PC-9 (cell line): ENCODE measurements at regions not wholly inside any gene's neighbourhood (a gene's known extent, or its start where the extent isn't known, plus 50 kb on each side); places are given as distances from the start of the nearest gene placed in this dataset.

ENCODE experiments used
- EZH2 ChIP-seq: fragments of 200-600 bp; sonication (generic); IDR thresholded peaks from 2 replicates; pipeline ENCODE4 v1.8.0; 2017; ENCODE audit warnings: antibody characterized with exemption, low read depth
- TF ChIP-seq, protein P1 (sequence below): fragments of 200-600 bp; sonication (generic); conservative IDR thresholded peaks from 2 replicates; pipeline ENCODE4 v1.6.1; 2017; ENCODE audit warnings: mixed run types, antibody characterized with exemption, mild to moderate bottlenecking, moderate library complexity

DNA sequence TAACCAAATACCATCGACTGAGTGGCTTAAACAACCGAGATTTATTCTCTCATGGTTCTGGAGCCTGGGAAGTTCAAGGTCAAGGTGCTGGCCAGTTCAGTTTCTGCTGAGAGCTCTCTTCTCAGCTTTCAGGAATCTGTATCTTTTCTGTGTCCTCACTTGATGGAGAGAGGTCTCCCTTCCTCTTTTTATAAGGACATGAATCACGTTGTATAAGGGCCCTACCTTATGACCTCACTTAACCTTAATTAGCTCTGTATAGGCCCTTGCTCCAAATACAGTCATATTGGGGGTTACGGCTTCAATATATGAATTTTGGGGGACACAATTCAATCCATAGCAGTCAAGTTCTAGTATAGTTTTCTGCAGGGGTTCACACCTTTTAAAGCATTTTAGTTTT lies 135.2 kb upstream of the ADO start:
- TF ChIP-seq, protein P1, sequence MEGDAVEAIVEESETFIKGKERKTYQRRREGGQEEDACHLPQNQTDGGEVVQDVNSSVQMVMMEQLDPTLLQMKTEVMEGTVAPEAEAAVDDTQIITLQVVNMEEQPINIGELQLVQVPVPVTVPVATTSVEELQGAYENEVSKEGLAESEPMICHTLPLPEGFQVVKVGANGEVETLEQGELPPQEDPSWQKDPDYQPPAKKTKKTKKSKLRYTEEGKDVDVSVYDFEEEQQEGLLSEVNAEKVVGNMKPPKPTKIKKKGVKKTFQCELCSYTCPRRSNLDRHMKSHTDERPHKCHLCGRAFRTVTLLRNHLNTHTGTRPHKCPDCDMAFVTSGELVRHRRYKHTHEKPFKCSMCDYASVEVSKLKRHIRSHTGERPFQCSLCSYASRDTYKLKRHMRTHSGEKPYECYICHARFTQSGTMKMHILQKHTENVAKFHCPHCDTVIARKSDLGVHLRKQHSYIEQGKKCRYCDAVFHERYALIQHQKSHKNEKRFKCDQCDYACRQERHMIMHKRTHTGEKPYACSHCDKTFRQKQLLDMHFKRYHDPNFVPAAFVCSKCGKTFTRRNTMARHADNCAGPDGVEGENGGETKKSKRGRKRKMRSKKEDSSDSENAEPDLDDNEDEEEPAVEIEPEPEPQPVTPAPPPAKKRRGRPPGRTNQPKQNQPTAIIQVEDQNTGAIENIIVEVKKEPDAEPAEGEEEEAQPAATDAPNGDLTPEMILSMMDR = no peak
- no peak for TF ChIP-seq EZH2
